ENCODE measurements at regions not wholly inside any gene's neighbourhood (a gene's known extent, or its start where the extent isn't known, plus 50 kb on each side); places are given as distances from the start of the nearest gene placed in this dataset.

GRCh38 chr1:232382671-232383070 is 247.3 kb downstream of the SIPA1L2 start:
- Histone ChIP-seq H3K9me3 (ENCODE audit: control insufficient read depth, insufficient read depth, low read depth, low read length) (no peaks in the 10 kb centered on the region), H3K4me1 (ENCODE audit: control insufficient read depth, insufficient read depth, low read length) (no peaks in the 10 kb centered on the region; the same call in 1 of the 2 replicates), H3K27ac (ENCODE audit: low read length) (no peak overlapping the region), H3K4me3 (ENCODE audit: low read depth in 2 of 2, low read length in 2 of 2) (no peak overlapping the region), H3K27me3 (ENCODE audit: control insufficient read depth, insufficient read depth, low read length) (no peaks in the 10 kb centered on the region), H3K36me3 (ENCODE audit: control insufficient read depth, insufficient read depth, low read length) (no peaks in the 10 kb centered on the region)
- ChIA-PET CTCF (no interaction called here), POLR2A (interaction anchor here (0.7 kb wide), 1 partner anchor 15 kb away, joined by 12 read pairs; no protein-coding TSS in a partner anchor)
- intact Hi-C loops (cut with micrococcal nuclease; ENCODE audit: unreplicated experiment) = no loop called here
- BruUV-seq (replicated peaks) = no TSS peak
- in situ Hi-C loops (cut with HindIII; ENCODE audit: low pct_unique_long_range_greater_than_20kb, low sequenced_read_pairs) = no loop called here
- TF ChIP-seq CTCF (IDR thresholded peaks at IDR 0.05) = no peak
- DNase-seq (ENCODE audit: low read depth, low spot score) (no peak), ATAC-seq (no peak)

DNA sequence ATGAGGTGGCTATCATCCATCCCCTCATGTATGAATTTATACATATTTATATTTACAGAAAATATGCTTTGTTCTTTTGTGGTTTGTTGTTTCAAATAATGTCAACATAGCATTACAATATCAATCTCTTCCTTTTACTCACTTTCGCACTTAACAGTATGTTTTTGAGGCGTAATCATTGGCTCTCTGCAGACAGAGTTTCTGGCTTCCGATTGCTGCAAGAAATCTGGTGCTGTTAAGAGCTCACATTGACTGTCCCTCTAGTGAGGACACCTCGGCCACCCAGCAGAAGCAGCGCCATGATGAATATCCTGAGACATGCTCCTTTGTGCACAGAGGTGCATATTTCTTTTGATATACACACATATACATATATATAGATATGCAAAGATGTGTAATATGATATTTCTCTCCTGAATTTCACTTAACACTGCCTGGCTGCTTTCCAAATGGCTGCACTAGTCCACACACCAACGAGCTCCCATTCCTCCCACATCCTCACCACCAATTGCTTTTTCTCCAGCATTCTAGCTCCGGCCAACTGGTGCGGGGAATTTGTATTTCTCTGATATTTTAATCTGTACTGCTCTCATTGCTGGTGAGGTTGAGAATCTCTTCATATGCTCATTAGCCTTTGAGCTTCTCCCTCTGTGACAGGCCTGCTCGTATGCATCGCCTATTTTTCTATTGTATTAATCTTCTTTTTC is 248.4 kb downstream of the SIPA1L2 start:
- DNase-seq (ENCODE audit: low read depth, low spot score) (no peak), ATAC-seq (no peak)
- Histone ChIP-seq H3K27me3 (ENCODE audit: control insufficient read depth, insufficient read depth, low read length) (no peaks in the 10 kb centered on the region), H3K9me3 (ENCODE audit: control insufficient read depth, insufficient read depth, low read depth, low read length) (no peaks in the 10 kb centered on the region), H3K4me3 (ENCODE audit: low read depth in 2 of 2, low read length in 2 of 2) (no peak overlapping the region), H3K4me1 (ENCODE audit: control insufficient read depth, insufficient read depth, low read length) (no peaks in the 10 kb centered on the region; the same call in 1 of the 2 replicates), H3K36me3 (ENCODE audit: control insufficient read depth, insufficient read depth, low read length) (no peaks in the 10 kb centered on the region), H3K27ac (ENCODE audit: low read length) (no peak overlapping the region)
- intact Hi-C loops (cut with micrococcal nuclease; ENCODE audit: unreplicated experiment) (no loop called here), in situ Hi-C loops (cut with HindIII; ENCODE audit: low pct_unique_long_range_greater_than_20kb, low sequenced_read_pairs) (no loop called here)
- BruUV-seq (replicated peaks) = no TSS peak
- CTCF ChIA-PET = no interaction called here
- TF ChIP-seq POLR2AphosphoS5 (IDR thresholded peaks at IDR 0.05; ENCODE audit: low read depth, low read length) (no peak), REST (IDR thresholded peaks at IDR 0.05; ENCODE audit: insufficient read depth in 1 of 2, low read depth in 2 of 2, low read length in 1 of 2) (no peak), SIN3A (IDR thresholded peaks at IDR 0.05; ENCODE audit: borderline replicate concordance, insufficient read depth, low read depth, low read length) (no peak), CTCF (IDR thresholded peaks at IDR 0.05) (no peak), TCF7L2 (IDR thresholded peaks at IDR 0.05; ENCODE audit: low read depth, low read length) (no peak)
- POLR2A ChIA-PET = no interaction called here
